Progenitor cell of endocrine pancreas (in vitro differentiated cells): ENCODE measurements at regions not wholly inside any gene's neighbourhood (a gene's known extent, or its start where the extent isn't known, plus 50 kb on each side); places are given as distances from the start of the nearest gene placed in this dataset.

Experiments used
- DNase-seq: peaks from one replicate; pipeline ENCODE4 v3.0.0; 2021; ENCODE audit warnings: low spot score; ENCODE audit not compliant: unreplicated experiment
- H3K27ac Mint-ChIP-seq: 2 replicates; pipeline ENCODE4 v1.8.0; 2021; ENCODE audit warnings: mild to moderate bottlenecking, moderate library complexity, mixed read lengths
- H3K27me3 Mint-ChIP-seq: 2 replicates; pipeline ENCODE4 v1.8.0; 2021; ENCODE audit warnings: mixed read lengths
- H3K36me3 Mint-ChIP-seq: 2 replicates; pipeline ENCODE4 v1.8.0; 2022; ENCODE audit warnings: mixed read lengths; ENCODE audit not compliant: insufficient read depth
- H3K4me1 Mint-ChIP-seq: 2 replicates; pipeline ENCODE4 v1.8.0; 2021; ENCODE audit warnings: low read depth, mixed read lengths
- H3K4me3 Mint-ChIP-seq: 2 replicates; pipeline ENCODE4 v1.8.0; 2021; ENCODE audit warnings: low read depth, mild to moderate bottlenecking, moderate library complexity, mixed read lengths
- H3K9me3 Mint-ChIP-seq: 2 replicates; pipeline ENCODE4 v1.8.0; 2021; ENCODE audit warnings: low read depth, mixed read lengths
- CTCF ChIP-seq: fragments of 200-600 bp; sonication (generic); IDR thresholded peaks from one replicate; pipeline ENCODE4 v1.5.0; 2021; ENCODE audit warnings: antibody characterized with exemption, mild to moderate bottlenecking; ENCODE audit not compliant: unreplicated experiment

GRCh38 chr9:79357616-79358015 is 214.1 kb upstream of the TLE4 start:
- DNase-seq, result no peak
- no peaks in the 10 kb centered on the region for H3K9me3 Mint-ChIP-seq
- no peak overlapping the region for H3K27ac Mint-ChIP-seq
- no peak for TF ChIP-seq CTCF
- H3K4me1 Mint-ChIP-seq, result peaks cover 22% of the 10 kb centered on the region
- H3K4me3 Mint-ChIP-seq, result no peak overlapping the region
- H3K27me3 Mint-ChIP-seq, result peaks cover 89% of the 10 kb centered on the region
- no peaks in the 10 kb centered on the region for H3K36me3 Mint-ChIP-seq

- no peak for TF ChIP-seq CTCF
- Mint-ChIP-seq H3K27ac (no peak overlapping the region), H3K36me3 (no peaks in the 10 kb centered on the region), H3K4me1 (peaks cover 17% of the 10 kb centered on the region), H3K9me3 (no peaks in the 10 kb centered on the region), H3K27me3 (peaks cover 68% of the 10 kb centered on the region), H3K4me3 (no peak overlapping the region)
- no peak for DNase-seq
Measured at GRCh38 chr9:79360387-79361347, 211.1 kb upstream of the TLE4 start.

GRCh38 chr9:79362100-79363081 is 209.4 kb upstream of the TLE4 start:
- Mint-ChIP-seq H3K9me3 (no peaks in the 10 kb centered on the region), H3K36me3 (no peaks in the 10 kb centered on the region), H3K4me3 (no peak overlapping the region), H3K4me1 (peaks cover 11% of the 10 kb centered on the region), H3K27me3 (peaks cover 53% of the 10 kb centered on the region), H3K27ac (no peak overlapping the region)
- DNase-seq, result no peak
- no peak for TF ChIP-seq CTCF

- H3K27ac Mint-ChIP-seq, result no peak overlapping the region
- no peak for TF ChIP-seq CTCF
- H3K9me3 Mint-ChIP-seq, result no peaks in the 10 kb centered on the region
- DNase-seq, result no peak
- no peak overlapping the region for H3K4me3 Mint-ChIP-seq
- no peaks in the 10 kb centered on the region for H3K4me1 Mint-ChIP-seq
- no peaks in the 10 kb centered on the region for H3K36me3 Mint-ChIP-seq
- peaks cover 23% of the 10 kb centered on the region for H3K27me3 Mint-ChIP-seq
Measured at GRCh38 chr9:79369676-79370075, 202.1 kb upstream of the TLE4 start.

GRCh38 chr9:79371301-79371700 is 200.5 kb upstream of the TLE4 start:
- Mint-ChIP-seq H3K4me3 (no peak overlapping the region), H3K4me1 (no peaks in the 10 kb centered on the region)

More at GRCh38 chr9:79371301-79371700, 200.5 kb upstream of the TLE4 start:
- H3K27me3 Mint-ChIP-seq, result peaks cover 23% of the 10 kb centered on the region
- DNase-seq, result no peak
- H3K27ac Mint-ChIP-seq, result no peak overlapping the region
- H3K9me3 Mint-ChIP-seq, result no peaks in the 10 kb centered on the region
- no peak for TF ChIP-seq CTCF
- no peaks in the 10 kb centered on the region for H3K36me3 Mint-ChIP-seq
